ENCODE measurements at regions not wholly inside any gene's neighbourhood (a gene's known extent, or its start where the extent isn't known, plus 50 kb on each side); places are given as distances from the start of the nearest gene placed in this dataset.

- no peak for TF ChIP-seq CTCF (IDR thresholded peaks at IDR 0.05)
- no peak for TF ChIP-seq POLR2A (IDR thresholded peaks at IDR 0.05)
Measured at GRCh38 chr2:238593678-238594077, 167.0 kb downstream of the ASB1 start.
